Smooth muscle cell (in vitro differentiated cells): ENCODE measurements at regions not wholly inside any gene's neighbourhood (a gene's known extent, or its start where the extent isn't known, plus 50 kb on each side); places are given as distances from the start of the nearest gene placed in this dataset.
A peak's percentile ranks its signal among the peaks of the same experiment; 100 is the strongest.

Source experiments
- DNase-seq: peaks from one replicate; lab custom pipeline; 2025; ENCODE audit not compliant: unreplicated experiment; lab: John Stamatoyannopoulos, UW
- H2AFZ ChIP-seq: fragments of 200-600 bp; sonication (generic); 2 replicates; pipeline ENCODE4 v1.6.0; 2016; ENCODE audit warnings: antibody characterized with exemption, low read depth, mild to moderate bottlenecking
- H3F3A ChIP-seq: fragments of 200-600 bp; sonication (generic); 2 replicates; pipeline ENCODE4 v1.6.0; 2017; ENCODE audit warnings: antibody characterized with exemption, low read depth
- H3K27ac ChIP-seq: fragments of 200-600 bp; sonication (generic); 2 replicates; pipeline ENCODE4 v1.5.1; 2016; ENCODE audit warnings: low read depth, mild to moderate bottlenecking
- H3K27me3 ChIP-seq: fragments of 200-600 bp; sonication (generic); 2 replicates; pipeline ENCODE4 v1.6.1; 2016; ENCODE audit warnings: low read depth, mild to moderate bottlenecking
- H3K36me3 ChIP-seq: fragments of 200-600 bp; sonication (generic); 2 replicates; pipeline ENCODE4 v1.5.1; 2016; ENCODE audit warnings: low read depth
- H3K4me1 ChIP-seq: fragments of 200-600 bp; sonication (generic); 2 replicates; pipeline ENCODE4 v1.5.1; 2016; ENCODE audit warnings: low read depth
- H3K4me2 ChIP-seq: fragments of 200-600 bp; sonication (generic); 2 replicates; pipeline ENCODE4 v1.6.0; 2016; ENCODE audit warnings: mild to moderate bottlenecking
- H3K4me3 ChIP-seq: fragments of 200-600 bp; sonication (generic); 2 replicates; pipeline ENCODE4 v1.5.1; 2016; ENCODE audit warnings: mild to moderate bottlenecking
- H3K79me2 ChIP-seq: fragments of 200-600 bp; sonication (generic); 2 replicates; pipeline ENCODE4 v1.6.0; 2016; ENCODE audit warnings: low read depth, mild to moderate bottlenecking
- H3K9ac ChIP-seq: fragments of 200-600 bp; sonication (generic); 2 replicates; pipeline ENCODE4 v1.6.0; 2016; ENCODE audit warnings: low read depth
- H3K9me3 ChIP-seq: fragments of 200-600 bp; sonication (generic); replicated peaks from 2 replicates; pipeline ENCODE4 v1.5.1; 2016; ENCODE audit warnings: low read depth
- H4K20me1 ChIP-seq: fragments of 200-600 bp; sonication (generic); 2 replicates; pipeline ENCODE4 v1.6.0; 2016; ENCODE audit warnings: low read depth
- CTCF ChIP-seq: fragments of 200-600 bp; sonication (generic); IDR thresholded peaks from 2 replicates; pipeline ENCODE4 v1.5.1; 2017; ENCODE audit warnings: borderline replicate concordance, mild to moderate bottlenecking, antibody characterized with exemption; ENCODE audit not compliant: insufficient read depth, poor library complexity, severe bottlenecking
- WGBS: methylation state at CpG from one replicate; pipeline ENCODE4 v1.1.7; 2016; ENCODE audit warnings: low lambda C conversion rate; 5-methylcytosine and 5-hydroxymethylcytosine counted together

GRCh38 chr2:203808046-203808750, 59.4 kb upstream of the CTLA4 start:
- TF ChIP-seq CTCF, result no peak
- no peaks in the 10 kb centered on the region for H3K27me3 ChIP-seq
- H3K36me3 ChIP-seq, result no peaks in the 10 kb centered on the region
- H3K9ac ChIP-seq, result no peak overlapping the region
- peaks cover 14% of the 10 kb centered on the region for H3K9me3 ChIP-seq
- no peak overlapping the region for H3K4me3 ChIP-seq
- 74% methylated on average over 7 of the region's 7 CpGs for WGBS
- H4K20me1 ChIP-seq, result no peaks in the 10 kb centered on the region
- no peaks in the 10 kb centered on the region for H3K79me2 ChIP-seq
- H3K4me2 ChIP-seq, result no peak overlapping the region
- H3F3A ChIP-seq, result no peaks in the 10 kb centered on the region
- H3K27ac ChIP-seq, result peak overlapping the region; percentile 61
- peaks cover 20% of the 10 kb centered on the region for H3K4me1 ChIP-seq
- DNase-seq, result no peak
- no peak overlapping the region for H2AFZ ChIP-seq

GRCh38 chr2:203809084-203809521, 58.5 kb upstream of the CTLA4 start:
- WGBS, result 67% methylated on average over 2 of the region's 2 CpGs
- no peaks in the 10 kb centered on the region for H3K36me3 ChIP-seq
- no peak overlapping the region for H3K4me2 ChIP-seq
- H3K79me2 ChIP-seq, result no peaks in the 10 kb centered on the region
- H3F3A ChIP-seq, result no peaks in the 10 kb centered on the region
- H3K4me1 ChIP-seq, result peaks cover 20% of the 10 kb centered on the region
- no peak overlapping the region for H3K4me3 ChIP-seq
- peak overlapping the region; percentile 61 for H3K27ac ChIP-seq
- H3K9ac ChIP-seq, result no peak overlapping the region
- no peaks in the 10 kb centered on the region for H3K27me3 ChIP-seq
- H3K9me3 ChIP-seq, result peaks cover 14% of the 10 kb centered on the region
- no peak for TF ChIP-seq CTCF
- no peak for DNase-seq
- H4K20me1 ChIP-seq, result no peaks in the 10 kb centered on the region
- no peak overlapping the region for H2AFZ ChIP-seq

DNA sequence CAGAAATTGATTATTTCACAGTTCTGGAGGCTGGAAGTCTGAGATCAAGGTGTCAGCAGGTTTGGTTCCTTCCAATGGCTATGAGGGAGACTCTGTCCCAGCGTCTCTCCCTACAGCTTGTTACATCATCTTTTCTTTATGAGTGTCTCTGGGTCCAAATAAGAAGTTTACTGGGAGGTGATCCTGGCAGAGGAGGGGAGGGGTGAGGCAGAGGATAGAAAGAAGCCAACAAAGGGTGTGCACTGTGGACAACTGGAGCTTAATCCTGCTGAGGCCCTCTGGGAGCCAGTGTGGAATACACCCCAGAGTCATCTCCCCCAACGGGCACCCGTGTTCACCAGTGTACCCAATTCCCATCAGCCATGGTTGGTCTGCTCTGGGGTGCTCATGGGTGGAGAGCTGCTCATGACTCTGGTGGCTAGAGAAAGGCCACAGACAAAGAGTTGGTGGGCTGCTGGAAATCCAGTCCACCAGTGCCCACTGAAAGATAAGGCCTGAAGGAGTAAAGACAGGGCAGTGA, 57.5 kb upstream of the CTLA4 start:
- Histone ChIP-seq H2AFZ (no peak overlapping the region), H3K27me3 (no peaks in the 10 kb centered on the region), H3K36me3 (no peaks in the 10 kb centered on the region), H3K4me2 (no peak overlapping the region), H3K9ac (no peak overlapping the region), H3F3A (no peaks in the 10 kb centered on the region), H3K79me2 (no peaks in the 10 kb centered on the region), H3K4me1 (peaks cover 20% of the 10 kb centered on the region), H3K27ac (no peak overlapping the region), H3K4me3 (no peak overlapping the region), H3K9me3 (peaks cover 7% of the 10 kb centered on the region), H4K20me1 (no peaks in the 10 kb centered on the region)
- no peak for TF ChIP-seq CTCF
- WGBS, result 95% methylated on average over 3 of the region's 3 CpGs
- DNase-seq, result no peak
